Ishikawa (cell line): ENCODE measurements at regions not wholly inside any gene's neighbourhood (a gene's known extent, or its start where the extent isn't known, plus 50 kb on each side); places are given as distances from the start of the nearest gene placed in this dataset.

Experiments
- CEBPB ChIP-seq: IDR thresholded peaks from 2 replicates; pipeline ENCODE4 v1.6.1; 2012
- CREB1 ChIP-seq: IDR thresholded peaks from 2 replicates; pipeline ENCODE4 v1.6.1; 2012; ENCODE audit warnings: low read depth
- EGR1 ChIP-seq: IDR thresholded peaks from 2 replicates; pipeline ENCODE4 v1.6.1; 2012
- EP300 ChIP-seq: IDR thresholded peaks from 2 replicates; pipeline ENCODE4 v1.6.1; 2012; ENCODE audit warnings: borderline replicate concordance
- FOXM1 ChIP-seq: IDR thresholded peaks from 2 replicates; pipeline ENCODE4 v1.6.1; 2012; ENCODE audit warnings: low read depth, borderline replicate concordance
- NFIC ChIP-seq: IDR thresholded peaks from 2 replicates; pipeline ENCODE4 v1.6.1; 2012
- RAD21 ChIP-seq: IDR thresholded peaks from 2 replicates; pipeline ENCODE4 v1.6.1; 2012; ENCODE audit warnings: low read depth
- REST ChIP-seq: IDR thresholded peaks from 2 replicates; pipeline ENCODE4 v1.6.1; 2012; ENCODE audit warnings: low read depth, mild to moderate bottlenecking
- TAF1 ChIP-seq: IDR thresholded peaks from 2 replicates; pipeline ENCODE4 v1.6.1; 2012; ENCODE audit warnings: low read depth, mild to moderate bottlenecking
- TCF12 ChIP-seq: IDR thresholded peaks from 2 replicates; pipeline ENCODE4 v1.6.1; 2012; ENCODE audit warnings: low read depth
- TEAD4 ChIP-seq: IDR thresholded peaks from 2 replicates; pipeline ENCODE4 v1.6.1; 2012
- YY1 ChIP-seq: IDR thresholded peaks from 2 replicates; pipeline ENCODE4 v1.6.1; 2012; ENCODE audit warnings: low read depth
- ZBTB7A ChIP-seq: IDR thresholded peaks from 2 replicates; pipeline ENCODE4 v1.6.1; 2012; ENCODE audit warnings: low read depth
- TF ChIP-seq, protein P1 (sequence below): IDR thresholded peaks from 2 replicates; pipeline ENCODE4 v1.6.1; 2012
- TF ChIP-seq, protein P2 (sequence below): IDR thresholded peaks from 2 replicates; pipeline ENCODE4 v1.6.1; 2012

DNA sequence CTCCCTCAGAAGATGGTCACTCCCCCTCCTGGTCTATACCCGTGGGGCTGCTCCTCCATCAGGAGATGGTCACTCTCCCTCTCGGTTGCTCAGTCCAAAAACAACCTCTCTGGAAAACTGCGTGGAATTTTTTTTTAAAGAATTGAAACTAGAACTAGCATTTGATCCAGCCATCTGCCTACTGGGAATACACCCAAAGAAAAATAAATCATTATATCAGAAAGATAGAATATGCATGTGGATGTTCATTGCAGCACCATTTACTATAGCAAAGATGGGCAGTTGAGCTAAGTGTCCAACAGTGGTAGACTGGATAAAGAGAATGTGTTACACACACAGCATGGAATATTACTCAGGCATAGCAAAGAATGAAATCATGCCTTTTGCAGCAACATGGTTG lies 75.7 kb upstream of the B3GAT1 start:
- TF ChIP-seq EGR1 = no peak
- no peak for TF ChIP-seq ZBTB7A
- no peak for TF ChIP-seq CEBPB
- TF ChIP-seq FOXM1 = no peak
- no peak for TF ChIP-seq CREB1
- TF ChIP-seq, protein P1, sequence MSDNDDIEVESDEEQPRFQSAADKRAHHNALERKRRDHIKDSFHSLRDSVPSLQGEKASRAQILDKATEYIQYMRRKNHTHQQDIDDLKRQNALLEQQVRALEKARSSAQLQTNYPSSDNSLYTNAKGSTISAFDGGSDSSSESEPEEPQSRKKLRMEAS = no peak
- TF ChIP-seq EP300 = no peak
- TF ChIP-seq TAF1 = no peak
- no peak for TF ChIP-seq YY1
- TF ChIP-seq RAD21 = no peak
- no peak for TF ChIP-seq TEAD4
- no peak for TF ChIP-seq REST
- TF ChIP-seq, protein P2, sequence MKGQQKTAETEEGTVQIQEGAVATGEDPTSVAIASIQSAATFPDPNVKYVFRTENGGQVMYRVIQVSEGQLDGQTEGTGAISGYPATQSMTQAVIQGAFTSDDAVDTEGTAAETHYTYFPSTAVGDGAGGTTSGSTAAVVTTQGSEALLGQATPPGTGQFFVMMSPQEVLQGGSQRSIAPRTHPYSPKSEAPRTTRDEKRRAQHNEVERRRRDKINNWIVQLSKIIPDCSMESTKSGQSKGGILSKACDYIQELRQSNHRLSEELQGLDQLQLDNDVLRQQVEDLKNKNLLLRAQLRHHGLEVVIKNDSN = no peak
- no peak for TF ChIP-seq TCF12
- no peak for TF ChIP-seq NFIC

DNA sequence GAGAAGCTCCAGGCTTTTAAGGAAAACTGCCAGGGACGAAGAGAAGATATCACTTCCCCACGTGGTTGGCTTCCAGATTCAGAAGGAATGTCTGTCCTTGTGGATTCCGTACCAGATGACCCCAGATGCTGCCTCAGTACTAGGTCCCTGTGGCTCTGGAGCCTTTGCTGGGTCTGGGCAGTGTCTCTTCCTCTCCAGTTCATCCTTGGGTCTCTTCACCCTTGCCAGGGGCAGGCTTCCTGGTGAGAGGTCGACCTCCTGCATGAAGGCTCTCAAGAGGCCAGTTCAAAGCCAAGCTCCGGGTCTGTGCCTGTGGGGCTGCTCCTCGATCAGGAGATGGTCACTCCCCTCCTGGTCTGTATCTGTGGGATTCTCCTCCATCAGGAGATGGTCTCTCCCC lies 74.7 kb upstream of the B3GAT1 start:
- TF ChIP-seq TAF1 (no peak), ZBTB7A (no peak)

DNA sequence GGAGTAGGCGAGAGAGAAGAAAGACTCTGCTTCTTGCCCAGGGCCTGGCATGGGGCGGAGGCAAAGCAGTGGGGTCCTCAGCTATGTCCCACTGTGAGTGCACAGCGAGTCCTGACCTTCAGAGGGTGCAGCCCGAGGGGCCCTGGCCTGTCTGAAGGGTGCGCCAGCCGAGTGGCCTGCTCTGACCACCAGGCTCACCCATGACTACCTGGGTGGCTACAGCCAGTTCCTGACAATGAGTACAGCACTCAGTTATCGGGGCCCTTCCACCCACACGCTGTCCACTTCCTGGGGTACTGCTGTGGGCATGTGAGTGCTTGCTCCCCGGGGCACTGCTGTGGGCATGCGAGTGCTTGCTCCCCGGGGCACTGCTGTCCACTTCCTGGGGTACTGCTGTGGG lies 74.1 kb upstream of the B3GAT1 start:
- TF ChIP-seq TEAD4 (no peak), CEBPB (no peak), EGR1 (no peak), NFIC (no peak), RAD21 (no peak), TAF1 (no peak), REST (no peak), CREB1 (no peak), EP300 (no peak), FOXM1 (no peak), TCF12 (no peak), YY1 (no peak), ZBTB7A (no peak)
- TF ChIP-seq, protein P2 = no peak
- TF ChIP-seq, protein P1 = no peak

GRCh38 chr11:134485316-134485715 lies 73.3 kb upstream of the B3GAT1 start:
- TF ChIP-seq TAF1 (no peak), CREB1 (no peak), TEAD4 (no peak), EGR1 (no peak), REST (no peak)
- TF ChIP-seq, protein P2 = no peak
- TF ChIP-seq, protein P1 = no peak
